HG02885 (cell line): ENCODE measurements at regions not wholly inside any gene's neighbourhood (a gene's known extent, or its start where the extent isn't known, plus 50 kb on each side); places are given as distances from the start of the nearest gene placed in this dataset.
"Not testable (repeated sequence)": the region's sequence is repeated elsewhere in the genome, so short reads cannot be mapped to it uniquely, and the experiment has no call there.

Source experiments
- ATAC-seq: cut with Tn5 transposase; IDR thresholded peaks from one replicate; pipeline ENCODE4 v1.9.1; 2021; ENCODE audit warnings: mild to moderate bottlenecking; ENCODE audit not compliant: unreplicated experiment, poor library complexity

DNA sequence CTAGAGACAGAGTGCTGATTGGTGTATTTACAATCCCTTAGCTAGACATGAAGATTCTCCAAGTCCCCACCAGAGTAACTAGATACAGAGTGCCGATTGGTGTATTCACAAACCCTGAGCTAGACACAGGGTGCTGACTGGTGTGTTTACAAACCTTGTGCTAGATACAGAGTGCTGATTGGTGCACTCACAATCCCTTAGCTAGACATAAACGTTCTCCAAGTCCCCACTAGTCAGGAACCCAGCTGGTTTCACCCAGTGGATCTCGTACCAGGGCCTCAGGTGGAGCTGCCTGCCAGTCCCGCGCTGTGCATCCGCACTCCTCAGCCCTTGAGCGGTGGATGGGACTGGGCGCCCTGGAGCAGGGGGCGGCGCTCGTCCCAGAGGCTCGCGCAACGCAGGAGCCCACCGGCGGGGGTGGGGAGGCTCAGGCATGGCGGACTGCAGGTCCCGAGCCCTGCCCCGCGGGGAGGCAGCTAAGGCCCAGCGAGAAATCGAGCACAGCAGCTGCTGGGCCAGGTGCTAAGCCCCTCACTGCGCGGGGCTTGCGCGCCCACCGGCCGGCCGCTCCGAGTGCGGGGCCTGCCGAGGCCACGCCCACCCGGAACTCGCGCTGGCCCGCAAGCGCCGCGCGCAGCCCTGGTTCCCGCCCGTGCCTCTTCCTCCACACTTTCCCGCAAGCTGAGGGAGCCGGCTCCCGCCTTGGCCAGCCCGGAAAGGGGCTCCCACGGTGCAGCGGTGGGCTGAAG, 204.0 kb upstream of the SLITRK1 start:
- ATAC-seq = not testable (repeated sequence)

DNA sequence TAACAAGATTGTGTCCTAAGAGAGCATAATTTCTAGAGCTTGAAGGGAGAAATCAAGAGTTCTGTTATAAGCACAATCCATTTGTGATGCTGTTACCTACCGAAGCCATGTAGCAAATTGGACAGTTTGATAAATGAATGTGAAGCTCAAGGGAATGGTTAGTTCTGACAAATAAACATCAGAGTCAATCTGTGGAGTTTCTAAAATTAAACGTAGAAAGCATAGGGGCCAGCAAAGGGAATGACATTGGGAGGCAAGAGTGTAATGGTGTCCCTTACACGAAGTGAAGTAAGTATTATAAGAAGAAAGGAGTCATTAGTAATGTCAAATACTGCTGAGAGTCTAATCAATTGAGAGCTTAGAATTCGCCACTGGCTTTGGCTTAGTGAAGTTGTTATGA, 200.2 kb upstream of the SLITRK1 start:
- no peak for ATAC-seq

DNA sequence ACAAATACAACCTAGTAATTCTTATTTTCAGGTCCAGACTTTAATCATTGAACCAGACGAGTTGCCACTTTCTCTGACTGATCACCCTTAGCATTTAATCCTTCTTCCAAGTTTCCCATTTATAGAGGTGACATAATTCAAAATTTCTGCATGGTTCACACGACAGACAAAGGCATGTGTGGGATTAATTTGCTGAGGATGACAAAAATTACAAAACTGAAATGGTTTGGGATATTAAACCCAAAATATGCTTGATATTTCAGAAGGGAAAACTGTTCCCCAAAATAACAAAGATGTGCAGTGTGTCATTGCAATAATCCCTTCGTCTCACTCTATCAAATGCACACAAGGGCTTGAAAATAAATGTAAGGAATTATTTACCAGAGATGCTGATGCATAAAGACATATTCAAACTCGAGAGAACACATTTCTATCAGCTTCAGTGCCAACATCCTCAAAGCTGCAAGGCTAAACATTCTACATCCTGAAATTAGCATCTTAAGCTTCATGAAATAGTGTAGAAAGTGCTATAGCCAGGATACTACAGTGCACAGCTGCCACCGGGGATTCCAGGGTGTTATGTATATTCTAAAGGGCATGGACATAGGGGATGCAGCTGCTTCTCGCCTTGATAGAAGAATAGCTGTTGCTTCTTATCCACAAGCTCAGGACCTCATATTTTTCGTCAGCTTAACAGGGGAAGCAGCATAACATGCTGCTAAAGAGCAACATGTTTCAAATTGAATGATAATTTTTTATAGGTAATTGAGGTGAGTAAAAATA, 198.7 kb upstream of the SLITRK1 start:
- ATAC-seq = no peak

DNA sequence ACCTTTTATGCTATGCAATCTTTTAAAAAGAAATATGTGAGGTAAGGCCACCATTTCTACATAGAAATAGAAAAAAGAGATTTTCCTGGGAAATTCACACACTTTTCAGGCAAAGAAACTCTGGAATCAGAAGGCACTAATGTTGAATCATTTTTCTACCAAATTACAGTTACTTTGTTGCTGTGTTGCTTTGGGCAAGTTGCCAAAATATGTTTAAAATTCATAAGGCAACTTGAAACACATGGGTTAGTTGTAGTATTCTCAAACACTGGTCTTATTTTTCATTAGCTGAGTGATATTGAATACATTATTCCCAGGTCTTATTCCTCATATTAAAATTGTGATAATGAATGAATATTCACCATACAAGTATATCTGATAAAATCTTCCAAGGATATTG, 195.0 kb upstream of the SLITRK1 start:
- ATAC-seq = no peak

DNA sequence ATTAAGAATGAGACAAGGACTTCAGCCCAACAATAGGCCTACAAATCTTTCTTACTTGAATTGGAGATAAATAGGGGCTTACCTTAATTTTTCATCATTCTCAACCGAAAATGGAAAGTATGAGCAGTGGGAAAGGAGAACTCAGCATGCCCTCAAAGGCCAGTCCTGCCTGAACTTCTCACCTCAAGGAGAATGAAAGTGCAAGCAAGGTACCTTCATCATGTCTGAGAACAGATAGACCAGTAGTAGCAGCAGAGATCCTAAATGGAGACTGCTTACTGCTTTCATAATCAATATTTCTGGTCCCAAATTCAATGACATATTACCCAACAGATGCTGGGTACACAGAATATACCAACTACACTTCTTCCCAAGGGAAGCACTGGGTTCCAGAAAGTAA, 194.0 kb upstream of the SLITRK1 start:
- ATAC-seq = no peak

DNA sequence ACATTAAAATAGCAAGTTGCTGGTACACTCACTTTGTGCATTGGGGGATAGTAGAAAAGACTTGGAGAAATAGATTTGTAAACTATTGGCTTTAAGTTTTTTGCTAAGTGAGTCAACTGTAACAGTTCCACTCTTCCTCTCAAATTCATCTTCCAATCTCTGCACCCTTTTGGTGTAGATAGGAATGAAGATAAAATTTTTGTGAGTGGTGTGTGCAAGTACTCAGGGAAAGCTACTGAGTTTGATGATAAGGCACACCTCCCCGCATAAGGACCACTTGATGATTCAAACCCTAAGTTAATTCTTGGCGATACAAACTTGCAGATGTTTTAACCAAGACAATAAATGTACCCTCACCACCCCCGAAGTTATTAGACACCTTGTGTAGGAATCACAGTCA, 168.3 kb upstream of the SLITRK1 start:
- ATAC-seq = no peak

DNA sequence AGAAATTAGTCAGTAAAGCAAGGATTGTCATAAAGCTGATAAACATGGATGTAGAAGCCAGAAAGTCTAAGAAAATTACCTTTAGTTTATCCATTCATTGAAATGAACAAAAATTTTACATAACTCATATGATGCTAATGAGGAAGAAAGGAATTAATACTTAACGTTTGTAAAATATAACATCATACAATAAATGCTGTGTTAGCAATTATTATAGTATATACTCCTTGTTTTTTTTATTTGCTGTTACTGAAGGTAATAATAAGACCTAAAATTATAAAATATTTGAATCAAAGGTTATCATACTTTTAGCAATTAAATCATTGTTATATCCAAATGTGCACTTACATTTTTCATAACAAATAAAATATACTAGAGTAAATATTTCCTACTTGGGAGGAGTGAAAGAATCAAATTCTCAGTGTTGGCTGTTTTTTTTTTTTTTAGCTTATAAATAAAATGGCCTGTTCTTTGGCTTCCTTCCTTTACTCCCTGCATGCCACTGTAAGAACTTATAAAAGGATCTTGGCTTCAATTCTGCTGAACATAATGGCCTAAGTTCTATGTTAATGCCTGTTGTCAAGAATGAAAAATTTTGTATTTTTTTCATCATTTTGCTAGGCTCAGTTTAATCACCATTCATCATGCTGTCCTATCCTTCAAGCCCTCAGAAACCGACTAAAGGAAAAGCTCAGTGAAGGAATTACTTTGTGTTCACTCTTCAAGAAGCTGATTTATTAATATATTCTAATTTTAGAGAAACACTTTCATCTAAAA, 167.4 kb upstream of the SLITRK1 start:
- no peak for ATAC-seq

DNA sequence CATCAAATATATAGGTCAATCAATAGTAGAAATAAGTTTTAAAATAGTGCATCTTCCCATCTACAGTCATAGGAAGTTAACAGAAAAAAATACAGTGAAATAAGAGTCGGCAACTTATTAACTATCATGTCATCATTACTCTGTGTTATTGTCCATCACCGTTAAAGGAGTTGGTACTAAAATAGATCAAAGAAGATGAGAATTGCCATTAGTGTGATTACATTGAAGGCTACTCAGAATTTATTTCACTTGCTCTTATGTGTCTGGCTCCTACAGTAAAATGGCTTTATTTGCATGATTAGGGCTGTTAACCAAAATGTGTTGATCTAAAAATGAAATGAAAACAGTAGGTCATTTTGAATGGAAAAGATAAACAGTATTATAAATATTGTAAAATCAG, 162.5 kb upstream of the SLITRK1 start:
- ATAC-seq = no peak

DNA sequence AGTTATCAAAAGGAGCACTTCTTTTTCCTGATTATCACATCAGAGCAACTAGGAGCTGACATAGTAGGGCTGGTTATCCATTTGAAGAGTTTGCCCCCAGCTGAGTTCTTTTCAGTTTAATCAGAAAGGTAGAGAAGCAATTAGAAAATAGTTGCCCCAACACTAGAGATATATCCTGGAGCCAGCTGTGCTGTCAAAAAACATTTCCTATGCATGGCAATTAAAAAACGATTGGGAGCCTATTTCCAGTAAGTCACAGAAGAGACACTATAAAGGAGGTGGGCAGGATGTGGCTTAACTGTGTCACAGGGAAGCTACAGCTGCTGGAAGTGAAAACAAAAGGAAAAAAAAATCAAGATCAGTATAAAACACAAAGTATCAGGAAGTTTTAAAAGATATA, 155.7 kb upstream of the SLITRK1 start:
- no peak for ATAC-seq

DNA sequence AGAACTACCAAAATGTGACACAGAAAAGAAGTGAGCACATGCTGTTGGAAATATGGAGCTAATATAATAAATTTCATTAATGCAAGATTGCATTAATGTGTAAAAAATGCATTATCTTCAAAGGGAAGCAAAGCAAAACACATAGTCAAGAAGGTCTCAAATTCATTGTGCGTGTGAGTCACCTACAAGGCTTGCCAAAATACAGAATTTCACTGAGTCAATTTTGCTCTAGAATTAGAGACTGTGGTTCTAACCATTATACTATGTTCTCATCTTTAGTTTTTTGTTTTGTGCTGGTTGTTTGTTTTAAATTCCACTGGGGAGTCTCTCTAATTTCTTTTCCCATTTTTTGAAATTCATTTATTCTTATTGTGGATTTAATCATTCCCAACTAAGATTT, 149.8 kb upstream of the SLITRK1 start:
- ATAC-seq = no peak

DNA sequence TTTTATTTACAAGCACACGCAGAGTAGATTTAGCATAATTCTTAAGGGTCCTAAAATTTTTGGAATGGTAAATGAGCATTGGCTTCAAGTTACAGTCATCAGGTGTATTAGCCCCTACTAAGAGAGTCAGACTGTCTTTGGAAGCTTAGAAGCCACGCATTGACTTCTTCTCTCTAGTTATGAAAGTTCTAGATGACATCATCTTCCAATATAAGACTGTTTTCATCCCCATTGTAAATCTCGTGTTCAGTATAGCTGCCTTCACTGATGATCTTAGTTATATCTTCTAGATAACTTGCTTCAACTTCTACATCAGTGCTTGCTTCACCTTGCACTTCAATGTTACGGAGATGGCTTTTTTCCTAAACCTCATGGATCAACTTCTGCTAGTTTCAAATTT, 148.8 kb upstream of the SLITRK1 start:
- ATAC-seq = no peak

DNA sequence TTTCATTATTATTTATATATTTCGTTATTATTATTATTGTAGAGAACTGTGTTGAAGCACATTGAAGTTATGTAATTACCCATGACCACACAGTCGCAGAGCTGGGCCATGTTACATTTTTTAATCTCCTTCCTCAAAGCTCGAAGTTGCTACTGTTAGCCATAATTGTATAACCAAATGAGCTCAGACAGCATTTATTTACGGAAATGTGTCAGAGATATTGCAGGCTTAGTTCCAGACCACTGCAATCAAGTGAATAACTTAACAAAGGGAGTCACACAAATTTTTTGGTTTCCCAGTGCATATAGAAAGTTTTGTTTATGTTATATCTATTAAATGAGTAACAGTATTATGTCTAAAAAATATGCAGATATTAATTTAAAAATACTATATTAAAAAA, 147.1 kb upstream of the SLITRK1 start:
- no peak for ATAC-seq

DNA sequence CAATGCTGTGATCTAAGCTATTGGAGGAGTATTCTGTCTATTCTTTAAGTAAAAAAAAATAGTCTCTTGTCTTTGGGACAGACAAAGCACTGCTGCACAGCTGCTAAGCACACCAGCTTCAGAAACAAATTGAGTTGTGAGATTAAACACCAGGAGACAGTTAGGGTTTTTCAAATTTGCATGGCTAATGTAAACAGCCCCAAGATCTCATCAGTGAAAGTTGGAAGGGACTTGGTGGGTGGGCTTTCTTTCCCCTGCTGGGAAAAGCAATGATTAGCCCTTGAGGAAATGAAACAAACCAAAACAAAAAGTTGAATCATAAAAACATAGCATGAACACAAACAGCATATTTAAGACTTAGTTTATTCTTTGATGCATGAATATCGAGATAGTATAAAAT, 143.6 kb upstream of the SLITRK1 start:
- ATAC-seq = no peak

DNA sequence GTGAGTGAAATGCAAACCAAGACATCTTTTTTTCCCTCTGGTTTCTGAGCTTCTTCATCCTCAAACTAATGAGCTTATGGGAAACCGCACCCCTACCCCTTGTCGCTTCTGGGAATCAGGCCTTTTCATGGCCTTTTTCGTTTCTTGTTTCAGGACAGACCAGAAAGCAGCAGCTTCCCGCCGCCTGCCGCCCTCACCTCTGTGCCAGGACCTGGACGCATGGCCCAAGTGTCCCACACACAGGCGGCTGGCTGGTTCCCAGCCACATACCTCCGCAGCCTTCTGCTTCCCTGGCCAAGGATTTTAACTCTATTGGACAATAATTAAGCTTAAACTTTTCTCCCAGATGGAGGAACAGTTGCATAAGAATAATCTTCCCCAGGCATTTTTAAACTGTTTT, 114.1 kb upstream of the SLITRK1 start:
- no peak for ATAC-seq

DNA sequence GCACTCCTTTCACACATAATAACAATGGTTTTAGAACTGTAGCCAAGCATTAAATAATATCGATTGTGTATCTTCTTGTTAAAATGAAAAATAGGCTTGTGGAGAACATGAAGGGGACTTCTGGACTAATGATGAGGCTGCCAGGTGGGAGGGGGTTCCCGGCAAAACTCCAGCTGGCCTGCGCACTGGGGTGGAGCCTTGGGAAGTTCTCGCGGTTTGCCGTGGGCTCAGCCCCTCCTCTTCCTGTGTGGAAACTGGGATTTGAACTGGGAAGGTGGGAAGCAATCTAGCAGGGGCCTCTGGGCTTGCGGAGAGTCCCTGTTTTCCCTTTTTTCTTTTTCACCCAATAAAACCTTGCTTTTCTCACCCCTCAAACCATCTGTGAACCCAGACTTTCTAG, 113.7 kb upstream of the SLITRK1 start:
- no peak for ATAC-seq

DNA sequence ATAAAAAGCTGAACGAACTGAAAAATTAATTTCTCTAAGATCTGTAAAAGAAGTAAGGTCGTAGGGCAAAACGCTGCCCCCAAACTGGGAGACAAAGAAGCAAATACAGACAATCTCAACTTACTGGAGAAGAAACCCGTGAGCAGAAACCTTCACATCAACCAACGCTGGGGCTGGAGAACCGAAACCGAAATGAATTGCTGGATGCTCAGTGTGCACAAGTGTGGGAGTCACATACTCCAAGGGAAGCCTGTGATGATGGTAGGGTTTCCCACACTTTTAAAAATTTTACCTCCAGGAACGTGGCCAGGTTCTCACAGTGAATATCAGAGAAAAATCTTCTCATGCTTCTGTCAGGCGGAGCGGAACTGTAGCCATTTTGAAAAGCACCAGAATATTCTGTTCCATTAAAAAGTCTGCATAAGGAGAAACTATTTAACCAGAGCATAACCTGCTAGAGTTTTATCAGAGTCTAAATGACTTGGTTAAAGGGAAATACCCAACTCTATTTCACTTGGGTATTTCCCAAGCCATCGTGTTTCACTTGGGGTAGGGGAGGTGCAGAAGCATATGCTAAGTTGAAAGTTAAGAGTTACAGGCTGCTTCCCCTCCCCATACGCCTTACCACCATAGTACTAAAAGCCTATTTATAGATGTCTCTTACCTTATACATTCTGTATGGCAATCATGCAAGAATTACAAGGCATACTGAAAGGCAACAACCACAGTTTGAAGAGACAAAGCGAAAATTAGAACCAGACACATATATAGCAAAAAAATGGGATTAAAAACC, 110.5 kb upstream of the SLITRK1 start:
- ATAC-seq = no peak

DNA sequence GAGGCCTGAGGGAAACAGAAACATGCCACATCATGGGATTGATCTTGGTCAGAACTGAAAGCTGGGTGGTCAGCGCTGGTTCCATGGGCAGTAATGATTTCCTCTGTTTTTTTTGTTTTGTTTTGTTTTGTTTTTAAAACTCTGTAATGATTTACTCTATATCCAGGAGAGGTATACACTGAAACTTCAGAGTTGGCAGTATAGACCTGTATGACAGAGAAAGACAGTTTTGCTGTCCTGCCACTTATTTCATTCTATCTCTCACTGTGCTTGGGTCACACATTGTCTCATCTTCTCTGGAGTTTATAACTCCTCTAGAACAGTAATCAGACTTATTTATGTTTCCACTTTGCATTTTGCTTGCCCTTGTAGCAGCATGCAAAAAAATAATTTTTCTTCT, 105.1 kb upstream of the SLITRK1 start:
- no peak for ATAC-seq

DNA sequence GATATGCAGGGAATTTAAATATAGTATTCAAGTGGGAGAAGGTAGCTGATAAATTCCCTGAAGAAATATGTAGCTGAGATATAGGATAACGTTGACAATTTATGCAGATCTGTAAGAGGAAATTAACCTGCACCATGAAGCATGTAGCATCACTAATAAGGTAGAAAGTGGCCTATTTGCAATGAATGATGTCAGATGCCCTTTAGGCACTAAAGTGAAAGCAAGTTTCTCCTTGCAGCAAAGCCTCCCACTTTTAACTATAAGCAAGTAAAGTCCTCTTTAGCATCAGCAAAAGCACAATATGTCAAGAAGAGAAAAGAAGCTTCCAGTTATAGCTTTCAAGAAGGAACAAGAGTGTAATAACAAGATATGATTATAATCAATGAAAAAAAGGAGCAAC, 102.5 kb upstream of the SLITRK1 start:
- no peak for ATAC-seq

DNA sequence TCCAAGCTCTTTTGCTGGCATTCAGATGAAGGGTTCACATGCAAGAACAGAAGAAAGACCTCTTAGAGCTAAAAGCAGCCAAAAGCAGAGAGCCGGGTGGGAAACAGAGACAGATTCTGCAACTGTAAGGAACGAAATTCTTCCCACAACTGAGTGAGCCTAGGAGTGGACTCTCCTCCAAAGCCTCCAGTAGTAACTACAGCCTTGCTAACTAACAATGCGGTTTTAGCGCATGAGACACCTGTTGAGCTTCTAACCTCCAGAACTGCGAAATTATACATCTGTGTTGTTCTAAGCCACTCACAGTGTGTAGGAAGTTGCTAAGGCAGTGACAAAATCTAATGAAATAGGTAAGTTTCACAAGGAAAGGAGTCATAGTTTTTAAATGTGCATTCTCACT, 98.1 kb upstream of the SLITRK1 start:
- ATAC-seq = no peak

DNA sequence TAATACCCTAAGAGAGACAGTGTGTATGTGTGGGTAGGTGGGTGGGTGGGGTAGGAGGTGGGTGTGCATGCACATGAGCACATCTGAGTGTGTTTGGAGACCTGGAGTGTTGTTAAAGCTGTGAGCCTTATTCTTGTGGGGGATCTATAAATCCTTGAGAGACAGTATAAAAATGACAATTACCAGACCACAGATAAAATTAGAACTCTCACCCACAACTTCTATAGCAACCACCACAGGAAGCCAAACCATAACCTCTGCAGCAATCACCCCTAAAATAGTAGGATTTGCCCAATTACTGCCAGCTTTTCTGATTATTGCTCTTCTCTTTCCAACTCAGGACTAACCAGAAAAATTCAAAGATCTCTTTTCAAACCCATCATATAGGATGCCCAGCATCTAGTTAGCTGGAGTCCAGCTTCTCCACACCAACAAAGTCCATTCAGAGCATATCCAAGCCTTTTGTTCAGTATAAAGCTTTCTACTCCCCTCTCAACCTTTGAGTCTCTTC, 93.4 kb upstream of the SLITRK1 start:
- ATAC-seq = no peak
